HG03378 (cell line): ENCODE measurements at regions not wholly inside any gene's neighbourhood (a gene's known extent, or its start where the extent isn't known, plus 50 kb on each side); places are given as distances from the start of the nearest gene placed in this dataset.

Source experiments
- ATAC-seq: cut with Tn5 transposase; IDR thresholded peaks from one replicate; pipeline ENCODE4 v1.9.1; 2021; ENCODE audit warnings: mild to moderate bottlenecking, moderate library complexity; ENCODE audit not compliant: unreplicated experiment

- ATAC-seq = no peak
Measured at GRCh38 chr1:118254491-118255425, 69.7 kb upstream of the SPAG17 start.

DNA sequence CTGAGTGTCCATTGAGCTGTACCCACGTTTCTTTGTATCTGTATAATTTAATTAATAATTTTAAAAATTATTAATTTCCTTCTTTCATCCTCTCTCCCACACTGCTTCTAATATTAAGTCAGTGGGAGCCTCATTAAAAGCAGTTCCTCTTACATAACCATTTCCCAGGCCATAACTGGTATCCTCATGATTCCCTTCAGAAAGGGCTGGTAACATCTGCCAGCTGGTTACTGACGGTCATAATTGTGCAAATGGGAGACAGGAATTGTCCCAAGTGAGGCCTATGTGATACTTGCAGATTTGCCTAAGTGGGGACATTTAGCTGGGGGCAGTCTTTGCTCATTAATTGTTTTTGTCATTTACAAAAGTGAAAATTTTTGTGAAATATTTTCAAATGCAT, 69.0 kb upstream of the SPAG17 start:
- no peak for ATAC-seq

DNA sequence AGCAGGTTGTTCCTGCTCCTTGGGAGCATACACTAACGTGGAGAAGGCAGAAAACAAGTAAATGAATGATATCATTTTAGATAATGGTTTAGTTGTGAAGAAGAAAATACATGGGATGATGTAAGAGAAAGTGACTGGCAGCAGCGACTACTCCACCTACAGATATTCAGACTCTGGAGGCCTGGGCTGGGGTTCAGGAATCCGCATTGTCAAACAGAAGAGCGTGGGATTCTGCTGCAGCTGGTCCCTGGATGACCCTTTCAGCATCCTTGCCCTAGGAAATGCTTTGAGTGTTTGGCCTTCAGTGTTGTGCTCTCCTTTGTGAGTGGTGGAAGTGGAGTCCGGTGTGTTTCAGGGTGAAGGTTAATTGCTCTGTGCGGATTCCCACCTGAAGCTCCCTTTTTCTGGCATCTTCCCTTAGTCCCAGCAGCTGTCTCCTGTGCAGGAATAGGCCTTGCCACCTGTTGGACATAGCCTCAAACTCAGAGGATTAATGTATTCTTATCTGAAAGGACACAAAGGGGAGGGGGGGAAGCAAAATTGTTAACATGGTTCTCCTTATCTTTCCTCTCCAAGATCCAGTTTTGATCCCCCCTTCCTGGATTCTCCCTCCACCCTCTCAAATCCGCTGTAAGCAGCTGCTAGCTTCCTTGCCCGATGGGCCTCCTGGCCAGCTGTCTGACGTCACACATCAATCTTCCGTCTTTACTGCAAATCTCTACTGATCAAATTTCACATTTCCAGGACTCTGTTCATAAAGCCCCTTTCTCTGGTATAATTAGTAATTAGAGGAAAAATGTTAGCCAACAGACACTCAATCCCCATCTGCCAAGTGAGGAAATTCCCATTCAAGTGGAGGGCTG, 68.3 kb upstream of the SPAG17 start:
- ATAC-seq = no peak

- no peak for ATAC-seq
Measured at GRCh38 chr1:118252624-118253023, 67.6 kb upstream of the SPAG17 start.

DNA sequence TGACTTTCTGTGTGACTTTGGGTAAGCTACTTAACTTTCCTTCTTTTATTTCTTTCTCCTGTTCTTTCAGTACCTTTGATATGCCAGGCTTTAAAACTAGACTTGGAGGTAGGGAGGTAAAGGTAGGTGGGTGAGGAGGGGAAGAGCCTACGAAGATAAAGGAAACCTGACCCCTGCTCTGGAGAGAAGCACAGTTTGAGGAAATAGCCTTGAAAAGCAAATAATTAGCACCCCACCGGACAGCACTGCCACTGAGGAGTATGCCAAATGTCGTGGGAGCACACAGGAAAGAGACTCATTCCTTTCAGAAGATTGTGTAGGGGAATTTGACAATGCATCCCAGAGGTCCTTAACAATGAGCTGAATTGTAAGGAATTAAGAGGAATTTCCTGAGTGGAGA, 65.2 kb upstream of the SPAG17 start:
- no peak for ATAC-seq

DNA sequence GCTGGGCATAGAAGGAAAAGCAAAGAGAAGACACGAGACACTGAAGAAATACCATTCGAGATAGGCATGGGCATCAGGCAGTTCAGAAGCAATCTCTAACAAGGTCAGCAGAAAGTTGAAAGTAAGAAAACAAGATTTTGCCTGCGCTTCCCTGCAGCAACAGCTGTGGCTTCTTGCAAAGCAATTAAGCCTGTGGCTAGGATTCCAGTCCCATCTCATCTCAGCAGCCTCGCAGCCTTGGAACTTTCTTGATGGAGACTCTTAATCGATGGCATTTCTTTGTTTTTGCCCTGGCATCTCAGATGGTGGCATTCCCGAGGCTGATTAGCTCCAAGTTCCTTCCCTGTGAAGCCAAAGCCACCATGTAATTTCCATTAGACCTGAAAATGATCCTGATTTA, 64.6 kb upstream of the SPAG17 start:
- no peak for ATAC-seq

DNA sequence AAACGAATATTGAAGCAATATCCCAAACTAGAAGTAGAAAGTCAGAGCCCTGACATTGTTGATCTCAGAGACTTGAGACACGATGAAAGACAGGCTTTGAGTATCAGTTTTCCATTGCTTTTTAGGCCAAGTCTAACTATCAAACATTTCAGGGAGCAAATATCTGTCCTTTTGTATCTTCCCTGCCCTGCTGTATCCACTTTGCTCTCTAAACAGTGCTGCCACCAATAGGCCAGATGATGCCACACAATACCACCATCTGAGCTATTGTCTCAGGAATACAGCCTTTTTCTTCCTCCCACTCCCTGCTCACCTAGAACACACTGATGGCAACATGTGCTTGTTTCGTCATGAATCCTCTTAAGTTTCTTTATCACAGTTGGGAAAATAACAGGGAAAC, 62.6 kb upstream of the SPAG17 start:
- no peak for ATAC-seq

- ATAC-seq = no peak
Measured at GRCh38 chr1:118246646-118247045, 61.6 kb upstream of the SPAG17 start.

- ATAC-seq = no peak
Measured at GRCh38 chr1:118244194-118244593, 59.2 kb upstream of the SPAG17 start.

GRCh38 chr1:118243269-118243668, 58.2 kb upstream of the SPAG17 start:
- no peak for ATAC-seq
